GM18511 (cell line): ENCODE measurements at regions not wholly inside any gene's neighbourhood (a gene's known extent, or its start where the extent isn't known, plus 50 kb on each side); places are given as distances from the start of the nearest gene placed in this dataset.
"Not testable (repeated sequence)": the region's sequence is repeated elsewhere in the genome, so short reads cannot be mapped to it uniquely, and the experiment has no call there.

Experiments used
- ATAC-seq: cut with Tn5 transposase; IDR thresholded peaks from one replicate; pipeline ENCODE4 v1.9.1; 2021; ENCODE audit warnings: mild to moderate bottlenecking, moderate library complexity; ENCODE audit not compliant: unreplicated experiment

GRCh38 chr21:13935396-13936032, 275.2 kb downstream of the LIPI start:
- not testable (repeated sequence) for ATAC-seq

DNA sequence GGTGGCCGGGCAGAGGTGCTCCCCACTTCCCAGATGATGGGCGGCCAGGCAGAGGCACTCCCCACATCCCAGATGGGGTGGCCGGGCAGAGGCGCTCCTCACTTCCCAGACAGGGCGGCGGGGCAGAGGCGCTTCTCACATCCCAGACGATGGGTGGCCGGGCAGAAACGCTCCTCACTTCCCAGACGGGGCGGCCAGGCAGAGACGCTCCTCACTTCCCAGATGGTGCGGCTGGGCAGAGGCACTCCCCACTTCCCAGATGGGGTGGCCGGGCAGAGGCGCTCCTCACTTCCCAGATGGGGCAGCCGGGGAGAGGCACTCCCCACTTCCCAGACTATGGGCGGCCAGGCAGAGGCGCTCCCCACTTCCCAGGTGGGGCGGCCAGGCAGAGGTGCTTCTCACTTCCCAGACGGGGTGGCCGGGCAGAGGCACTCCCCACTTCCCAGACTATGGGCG, 275.8 kb downstream of the LIPI start:
- not testable (repeated sequence) for ATAC-seq

DNA sequence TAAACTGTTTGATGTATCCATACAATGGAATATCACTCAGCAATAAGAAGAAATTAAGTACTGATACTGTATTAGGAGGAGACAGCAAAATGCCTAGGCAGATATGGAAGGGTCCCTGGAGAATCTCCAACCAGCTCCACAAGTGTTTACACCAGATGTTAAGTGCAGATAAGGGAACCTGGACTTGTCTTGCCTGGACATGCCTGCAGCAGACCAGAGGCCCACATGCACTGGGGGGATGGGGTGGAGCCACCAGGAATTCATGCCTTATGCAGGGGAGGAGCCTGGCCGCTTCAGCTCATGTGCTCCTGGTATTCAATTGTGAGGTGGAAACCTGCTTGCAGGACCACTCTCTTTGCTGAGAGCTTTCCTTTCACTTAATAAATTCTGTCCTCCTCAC, 287.6 kb downstream of the LIPI start:
- not testable (repeated sequence) for ATAC-seq

DNA sequence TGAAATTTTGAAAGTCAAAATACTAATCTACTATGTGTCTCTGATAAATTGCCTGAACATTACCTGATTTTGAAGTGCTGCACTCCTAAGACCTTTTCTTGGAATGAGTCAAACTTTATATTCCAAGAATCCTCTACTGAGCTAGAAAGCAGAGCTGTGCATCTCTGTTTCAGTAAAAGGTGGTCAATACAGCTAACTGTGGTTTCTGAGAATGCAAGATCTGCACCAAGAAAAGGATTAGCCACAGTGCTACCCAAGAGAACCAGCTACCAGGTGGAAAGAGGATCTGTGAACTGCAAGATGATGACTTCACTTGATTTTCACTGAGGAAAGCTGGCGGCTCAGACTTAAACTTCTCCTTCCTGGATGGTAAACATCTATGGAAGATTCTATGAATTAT, 289.3 kb downstream of the LIPI start:
- ATAC-seq: not testable (repeated sequence)

GRCh38 chr21:13907385-13907784, 297.8 kb downstream of the POTED start:
- ATAC-seq: not testable (repeated sequence)

DNA sequence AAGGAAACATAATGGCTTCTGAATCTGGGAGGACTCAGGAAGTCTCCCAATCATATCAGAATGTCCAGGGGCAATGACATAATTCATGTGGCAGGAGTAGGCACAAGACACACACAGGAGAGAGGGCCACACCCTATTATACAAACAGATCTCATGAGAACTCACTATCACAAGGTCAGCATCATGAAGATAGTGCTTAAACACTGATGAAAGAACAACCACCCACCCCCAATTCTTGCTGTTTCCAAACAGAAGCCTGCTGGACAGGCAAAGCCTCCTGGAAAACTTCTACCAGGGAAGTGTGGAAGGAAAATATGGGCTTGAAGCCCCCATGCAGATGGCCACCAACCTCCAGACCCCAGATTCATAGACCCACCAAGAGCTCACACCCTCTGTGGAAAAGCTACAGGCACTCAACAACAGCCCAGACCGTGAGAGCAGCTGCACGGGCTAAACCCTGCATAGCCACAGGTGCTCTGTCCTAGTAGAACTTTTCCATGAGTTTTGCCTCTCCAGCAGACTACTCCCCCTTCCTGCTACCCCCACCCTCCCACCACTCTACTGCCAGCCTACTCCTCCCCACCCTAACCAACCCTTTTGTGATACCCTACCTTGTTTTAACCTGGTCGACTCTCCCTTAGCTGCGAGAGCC, 287.1 kb downstream of the POTED start:
- not testable (repeated sequence) for ATAC-seq

DNA sequence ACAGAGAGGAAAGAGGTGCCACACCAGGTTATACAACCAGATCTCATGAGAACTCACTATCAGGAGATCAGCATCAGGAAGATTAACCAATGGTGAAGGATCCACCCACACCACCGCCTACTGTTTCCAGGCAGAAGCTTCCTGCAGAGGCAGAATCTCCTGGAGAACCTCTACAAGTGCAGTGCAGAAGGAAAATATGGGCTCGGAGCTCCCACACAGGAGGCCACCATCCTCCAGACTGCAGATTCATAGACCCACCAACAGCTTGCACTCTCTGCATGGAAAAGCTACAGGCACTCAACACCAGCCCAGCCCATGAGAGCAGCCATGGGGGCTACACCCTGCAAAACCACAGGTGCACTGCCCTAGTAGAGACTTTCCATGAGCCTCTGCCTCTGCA, 284.0 kb downstream of the POTED start:
- not testable (repeated sequence) for ATAC-seq

GRCh38 chr21:13893025-13893424, 283.4 kb downstream of the POTED start:
- not testable (repeated sequence) for ATAC-seq

DNA sequence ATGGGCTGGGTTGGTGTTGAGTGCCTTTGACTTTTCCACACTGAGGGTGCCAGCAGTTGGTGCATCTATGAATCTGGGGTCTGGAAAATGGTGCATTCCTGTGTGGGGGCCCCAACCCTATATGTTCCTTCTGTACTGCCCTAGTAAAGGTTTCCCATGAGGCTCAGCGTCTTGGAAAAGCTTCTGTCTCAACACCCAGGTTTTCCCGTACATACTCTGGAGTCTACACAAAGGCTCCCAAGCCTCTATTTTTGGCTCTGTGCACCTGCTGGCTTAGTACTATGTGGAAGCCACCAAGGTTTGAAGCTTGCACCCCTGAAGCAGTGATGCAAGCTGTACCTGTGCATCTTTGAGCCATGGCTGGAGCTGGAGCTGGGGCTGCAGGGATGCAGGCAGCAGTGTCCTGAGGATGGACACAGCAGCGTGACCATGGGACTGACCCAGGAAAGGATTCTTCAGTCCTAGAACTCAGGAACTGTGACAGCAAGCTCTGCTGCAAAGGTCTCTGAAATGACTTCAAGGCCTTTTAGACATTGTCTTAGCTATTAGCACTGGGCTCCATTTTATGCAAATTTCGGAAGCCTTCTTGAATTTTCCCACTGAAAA, 282.7 kb downstream of the POTED start:
- not testable (repeated sequence) for ATAC-seq

- not testable (repeated sequence) for ATAC-seq
Measured at GRCh38 chr21:13889176-13889575, 279.6 kb downstream of the POTED start.

GRCh38 chr21:13883641-13884395, 274.2 kb downstream of the POTED start:
- not testable (repeated sequence) for ATAC-seq

DNA sequence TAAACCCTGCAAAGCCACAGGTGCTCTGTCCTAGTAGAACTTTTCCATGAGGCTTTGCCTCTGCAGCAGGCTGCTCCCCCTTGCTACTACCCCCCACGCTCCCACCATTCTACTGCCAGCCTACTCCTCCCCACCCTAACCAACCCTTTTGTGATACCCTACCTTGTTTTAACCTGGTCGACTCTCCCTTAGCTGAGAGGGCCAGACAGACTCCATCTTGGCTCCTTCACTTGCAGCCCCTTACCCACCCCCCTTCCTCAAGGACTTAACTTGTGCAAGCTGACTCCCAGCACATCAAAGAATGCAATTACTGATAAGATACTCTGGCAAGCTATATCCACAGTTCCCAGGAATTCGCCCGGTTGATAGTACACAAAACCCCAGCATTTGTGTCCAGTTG, 267.9 kb downstream of the POTED start:
- not testable (repeated sequence) for ATAC-seq

- not testable (repeated sequence) for ATAC-seq
Measured at GRCh38 chr21:13876999-13877398, 267.4 kb downstream of the POTED start.

DNA sequence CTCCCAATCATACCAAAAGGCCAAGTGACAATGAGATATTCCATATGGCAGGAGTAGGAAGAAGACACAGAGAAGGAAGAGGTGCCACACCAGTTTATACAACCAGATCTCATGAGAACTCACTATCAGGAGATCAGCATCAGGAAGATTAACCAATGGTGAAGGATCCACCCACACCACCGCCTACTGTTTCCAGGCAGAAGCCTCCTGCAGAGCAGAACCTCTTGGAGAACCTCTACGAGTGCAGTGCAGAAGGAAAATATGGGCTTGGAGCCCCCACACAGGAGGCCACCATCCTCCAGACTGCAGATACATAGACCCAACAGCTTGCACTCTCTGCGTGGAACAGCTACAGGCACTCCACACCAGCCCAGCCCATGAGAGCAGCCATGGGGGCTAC, 264.4 kb downstream of the POTED start:
- ATAC-seq: not testable (repeated sequence)

DNA sequence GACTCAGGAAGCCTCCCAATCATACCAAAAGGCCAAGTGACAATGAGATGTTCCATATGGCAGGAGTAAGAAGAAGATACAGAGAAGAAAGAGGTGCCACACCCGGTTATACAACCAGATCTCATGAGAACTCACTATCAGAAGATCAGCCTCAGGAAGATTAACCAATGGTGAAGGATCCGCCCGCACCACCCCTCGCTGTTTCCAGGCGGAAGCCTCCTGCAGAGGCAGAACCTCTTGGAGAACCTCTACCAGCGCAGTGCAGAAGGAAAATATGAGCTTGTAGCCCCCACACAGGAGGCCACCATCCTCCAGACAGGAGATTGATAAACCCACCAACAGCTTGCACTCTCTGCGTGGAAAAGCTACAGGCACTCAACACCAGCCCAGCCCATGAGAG, 245.1 kb downstream of the POTED start:
- ATAC-seq: no peak

GRCh38 chr21:13850808-13851207, 241.2 kb downstream of the POTED start:
- ATAC-seq: not testable (repeated sequence)

DNA sequence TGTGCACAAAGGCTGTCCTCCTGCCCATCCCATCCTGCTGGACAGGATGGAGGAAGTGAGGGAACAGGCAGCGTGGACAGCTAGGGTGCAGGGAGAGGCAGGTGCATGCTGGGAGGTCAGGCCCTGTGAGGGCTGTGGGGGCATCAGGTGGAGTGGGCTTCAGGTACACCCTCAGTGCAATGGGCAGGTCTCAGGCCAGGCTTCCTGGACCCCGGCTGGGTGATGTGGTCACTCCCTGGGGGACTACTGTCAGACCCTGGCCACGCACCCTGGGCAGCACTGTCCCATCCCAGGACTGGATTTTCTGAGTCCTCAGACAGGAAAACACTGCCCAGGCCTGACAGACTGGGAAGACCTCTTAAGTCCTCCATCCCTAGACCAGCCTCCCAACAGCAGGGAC, 239.9 kb downstream of the POTED start:
- not testable (repeated sequence) for ATAC-seq

GRCh38 chr21:13846718-13847117, 237.1 kb downstream of the POTED start:
- not testable (repeated sequence) for ATAC-seq

- not testable (repeated sequence) for ATAC-seq
Measured at GRCh38 chr21:13844574-13844973, 235.0 kb downstream of the POTED start.

GRCh38 chr21:13843081-13843480, 233.5 kb downstream of the POTED start:
- not testable (repeated sequence) for ATAC-seq

DNA sequence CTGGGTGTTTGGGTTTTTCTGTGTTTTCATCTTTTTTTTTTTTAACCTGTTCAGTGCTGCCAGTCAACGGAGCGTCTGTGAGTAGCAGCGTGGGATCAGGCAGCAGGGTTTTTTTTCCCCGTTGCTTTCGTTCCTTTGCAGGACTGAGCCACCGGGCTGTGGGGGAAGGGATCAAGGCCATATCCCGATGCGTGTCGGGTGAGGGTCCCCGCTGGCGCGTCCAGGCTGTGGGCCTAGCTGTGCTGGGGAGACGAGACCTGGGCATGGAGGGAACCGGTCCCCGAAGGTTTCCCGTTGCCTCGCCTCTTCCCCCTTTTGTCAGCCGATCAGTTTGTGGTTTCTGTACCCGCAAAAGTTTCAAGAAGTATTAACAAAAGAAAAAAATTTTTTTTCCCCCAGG, 218.1 kb downstream of the POTED start:
- not testable (repeated sequence) for ATAC-seq
